ENCODE measurements at regions not wholly inside any gene's neighbourhood (a gene's known extent, or its start where the extent isn't known, plus 50 kb on each side); places are given as distances from the start of the nearest gene placed in this dataset.

- intact Hi-C loops (cut with micrococcal nuclease), result no loop called here
- H3K27ac ChIP-seq (ENCODE audit: low read depth, low read length), result no peak overlapping the region
- no peaks in the 10 kb centered on the region for H4K20me1 ChIP-seq (ENCODE audit: insufficient read depth)
- H3K4me3 ChIP-seq (replicated peaks in 1 of 2; ENCODE audit: low read depth in 1 of 2, low read length in 2 of 2), result no peak overlapping the region
- no peak overlapping the region for H3K9ac ChIP-seq (ENCODE audit: low read length)
- H3K27me3 ChIP-seq (ENCODE audit: insufficient read depth, low read length), result no peaks in the 10 kb centered on the region
- ChIA-PET CTCF (no interaction called here), POLR2A (no interaction called here), RAD21 (ENCODE audit: low non-redundant PET in 1 of 2, low total read pairs in 2 of 2, uncharacterized antibody in 2 of 2, unreplicated experiment in 2 of 2) (no interaction called here)
- no peaks in the 10 kb centered on the region for H3K79me2 ChIP-seq (ENCODE audit: insufficient read depth, low read length)
- DNase-seq (ENCODE audit: low read depth, low spot score) (no peak), ATAC-seq (no peak)
- no peaks in the 10 kb centered on the region for H3K9me2 ChIP-seq (ENCODE audit: insufficient read depth)
- H3K4me1 ChIP-seq (ENCODE audit: control insufficient read depth in 1 of 2, insufficient read depth in 2 of 2, low read length in 2 of 2), result no peaks in the 10 kb centered on the region
- H2AFZ ChIP-seq (ENCODE audit: low read depth, low read length, poor library complexity, severe bottlenecking), result no peak overlapping the region
- no peaks in the 10 kb centered on the region for H3K36me3 ChIP-seq (ENCODE audit: control insufficient read depth in 1 of 2, insufficient read depth in 2 of 2, low read length in 2 of 2)
- TF ChIP-seq FOSL1 (IDR thresholded peaks at IDR 0.05; ENCODE audit: low read depth) (no peak), REST (IDR thresholded peaks at IDR 0.05; ENCODE audit: low read depth) (no peak), ELF1 (IDR thresholded peaks at IDR 0.05; ENCODE audit: borderline replicate concordance, low read depth) (no peak), MAX (IDR thresholded peaks at IDR 0.05) (no peak), ATF3 (IDR thresholded peaks at IDR 0.05) (no peak)
- peaks cover 0 to 3% of the 10 kb centered on the region in 2 experiments; a peak in 1 of 4 replicates for H3K9me3 ChIP-seq (ENCODE audit: control insufficient read depth in 1 of 2, insufficient read depth in 1 of 2, low read depth in 1 of 2, low read length in 2 of 2)
- no peak overlapping the region for H3K4me2 ChIP-seq (ENCODE audit: low read length)
- no TSS peak for BruUV-seq (replicated peaks)
These were observed 1291.5 kb downstream of the TBC1D22A start for GRCh38 chr22:48053973-48054372.

GRCh38 chr22:48053486-48053885, 1291.0 kb downstream of the TBC1D22A start:
- RAD21 ChIA-PET (ENCODE audit: low non-redundant PET in 1 of 2, low total read pairs in 2 of 2, uncharacterized antibody in 2 of 2, unreplicated experiment in 2 of 2), result no interaction called here
- no peak overlapping the region for H2AFZ ChIP-seq (ENCODE audit: low read depth, low read length, poor library complexity, severe bottlenecking)
- POLR2A ChIA-PET, result no interaction called here
- TF ChIP-seq ZBTB33 (IDR thresholded peaks at IDR 0.05; ENCODE audit: extremely low read depth, insufficient replicate concordance, low read length) (no peak), ZNF274 (IDR thresholded peaks at IDR 0.05; ENCODE audit: low read depth, low read length) (no peak), EZH2phosphoT487 (IDR thresholded peaks at IDR 0.05; ENCODE audit: borderline replicate concordance) (no peak), YY1 (IDR thresholded peaks at IDR 0.05; ENCODE audit: extremely low read depth, insufficient replicate concordance, low read depth, low read length) (no peak), SP1 (IDR thresholded peaks at IDR 0.05; ENCODE audit: low read depth) (no peak), MAX (IDR thresholded peaks at IDR 0.05) (no peak)

More at GRCh38 chr22:48053486-48053885, 1291.0 kb downstream of the TBC1D22A start:
- DNase-seq (ENCODE audit: low read depth, low spot score) (no peak), ATAC-seq (no peak)
- H3K4me1 ChIP-seq (ENCODE audit: control insufficient read depth in 1 of 2, insufficient read depth in 2 of 2, low read length in 2 of 2), result no peaks in the 10 kb centered on the region
- H3K4me3 ChIP-seq (replicated peaks in 1 of 2; ENCODE audit: low read depth in 1 of 2, low read length in 2 of 2), result no peak overlapping the region
- H3K36me3 ChIP-seq (ENCODE audit: control insufficient read depth in 1 of 2, insufficient read depth in 2 of 2, low read length in 2 of 2), result no peaks in the 10 kb centered on the region
- no peaks in the 10 kb centered on the region for H3K79me2 ChIP-seq (ENCODE audit: insufficient read depth, low read length)
- no peak overlapping the region for H3K4me2 ChIP-seq (ENCODE audit: low read length)
- BruUV-seq (replicated peaks), result no TSS peak
- CTCF ChIA-PET, result no interaction called here
- H3K9me3 ChIP-seq (ENCODE audit: control insufficient read depth in 1 of 2, insufficient read depth in 1 of 2, low read depth in 1 of 2, low read length in 2 of 2), result peaks cover 0 to 3% of the 10 kb centered on the region in 2 experiments; a peak in 1 of 4 replicates
- H4K20me1 ChIP-seq (ENCODE audit: insufficient read depth), result no peaks in the 10 kb centered on the region
- 0 out of 2 replicates have a peak, but pooled peaks cover 3% of the 10 kb centered on the region for H3K27me3 ChIP-seq (ENCODE audit: insufficient read depth, low read length)
- H3K27ac ChIP-seq (ENCODE audit: low read depth, low read length), result no peak overlapping the region
- H3K9me2 ChIP-seq (ENCODE audit: insufficient read depth), result no peaks in the 10 kb centered on the region
- no peak overlapping the region for H3K9ac ChIP-seq (ENCODE audit: low read length)
- intact Hi-C loops (cut with micrococcal nuclease), result no loop called here
